Central memory CD8-positive, alpha-beta T cell (primary cell): ENCODE measurements at regions not wholly inside any gene's neighbourhood (a gene's known extent, or its start where the extent isn't known, plus 50 kb on each side); places are given as distances from the start of the nearest gene placed in this dataset.
"Not testable (repeated sequence)": the region's sequence is repeated elsewhere in the genome, so short reads cannot be mapped to it uniquely, and the experiment has no call there.

ENCODE experiments used
- ATAC-seq: fragments of 150-1000 bp; cut with Tn5 transposase; replicated peaks from 2 replicates; pipeline ENCODE4 v1.10.0; 2022; ENCODE audit warnings: mild to moderate bottlenecking, moderate FRiP score, moderate number of reproducible peaks; ENCODE audit not compliant: poor library complexity, severe bottlenecking; ENCODE audit errors: extremely low read depth
- DNase-seq, 2 donors: peaks; one replicate each; pipeline ENCODE4 v3.0.0; 2021; ENCODE audit warnings: low spot score in 2 of 2
- H3K27ac Mint-ChIP-seq: one replicate; pipeline ENCODE4 v1.8.0; 2022; ENCODE audit warnings: low read depth, mild to moderate bottlenecking, moderate library complexity, mixed read lengths
- H3K27me3 Mint-ChIP-seq: one replicate; pipeline ENCODE4 v1.8.0; 2022; ENCODE audit warnings: mixed read lengths
- H3K36me3 Mint-ChIP-seq: one replicate; pipeline ENCODE4 v1.8.0; 2022; ENCODE audit warnings: mild to moderate bottlenecking, moderate library complexity, mixed read lengths; ENCODE audit not compliant: insufficient read depth
- H3K4me1 Mint-ChIP-seq: one replicate; pipeline ENCODE4 v1.8.0; 2022; ENCODE audit warnings: mixed read lengths
- H3K4me3 Mint-ChIP-seq: one replicate; pipeline ENCODE4 v1.8.0; 2022; ENCODE audit warnings: mild to moderate bottlenecking, moderate library complexity, mixed read lengths
- H3K9me3 Mint-ChIP-seq: one replicate; pipeline ENCODE4 v1.8.0; 2022; ENCODE audit warnings: mixed read lengths

DNA sequence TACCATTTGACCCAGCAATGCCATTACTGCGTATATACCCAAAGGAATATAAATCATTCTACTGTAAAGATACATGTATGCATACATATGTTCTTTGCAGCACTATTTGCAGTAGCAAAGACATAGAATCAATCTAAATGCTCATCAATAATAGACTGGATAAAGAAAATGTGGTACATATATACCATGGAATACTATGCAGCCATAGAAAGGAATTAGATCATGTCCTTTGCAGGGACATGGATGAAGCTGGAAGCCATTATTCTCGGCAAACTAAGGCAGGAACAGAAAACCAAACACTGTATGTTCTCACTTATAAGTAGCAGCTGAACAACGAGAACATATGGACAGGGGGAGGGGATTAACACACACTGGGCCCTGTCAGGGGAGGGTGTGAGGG, 54.8 kb upstream of the ZNF30 start:
- not testable (repeated sequence) for H3K4me3 Mint-ChIP-seq, H3K4me1 Mint-ChIP-seq, H3K27ac Mint-ChIP-seq, H3K9me3 Mint-ChIP-seq, H3K27me3 Mint-ChIP-seq, DNase-seq, H3K36me3 Mint-ChIP-seq, ATAC-seq

- H3K27me3 Mint-ChIP-seq = no peaks in the 10 kb centered on the region
- H3K4me3 Mint-ChIP-seq = no peak overlapping the region
- DNase-seq (no peak), ATAC-seq (no peak)
- no peak overlapping the region for H3K27ac Mint-ChIP-seq
- H3K36me3 Mint-ChIP-seq = no peaks in the 10 kb centered on the region
- H3K4me1 Mint-ChIP-seq = no peaks in the 10 kb centered on the region
- H3K9me3 Mint-ChIP-seq = no peaks in the 10 kb centered on the region
Observed at GRCh38 chr19:34867631-34868030, 59.1 kb upstream of the ZNF30 start.

DNA sequence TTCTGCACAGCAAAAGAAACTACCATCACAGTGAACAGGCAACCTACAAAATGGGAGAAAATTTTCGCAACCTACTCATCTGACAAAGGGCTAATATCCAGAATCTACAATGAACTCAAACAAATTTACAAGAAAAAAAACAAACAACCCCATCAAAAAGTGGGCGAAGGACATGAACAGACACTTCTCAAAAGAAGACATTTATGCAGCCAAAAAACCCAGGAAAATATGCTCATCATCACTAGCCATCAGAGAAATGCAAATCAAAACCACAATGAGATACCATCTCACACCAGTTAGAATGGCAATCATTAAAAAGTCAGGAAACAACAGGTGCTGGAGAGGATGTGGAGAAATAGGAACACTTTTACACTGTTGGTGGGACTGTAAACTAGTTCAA, 61.5 kb upstream of the ZNF30 start:
- H3K27me3 Mint-ChIP-seq, H3K36me3 Mint-ChIP-seq, H3K27ac Mint-ChIP-seq, H3K4me1 Mint-ChIP-seq, DNase-seq, H3K4me3 Mint-ChIP-seq, H3K9me3 Mint-ChIP-seq, ATAC-seq: not testable (repeated sequence)

GRCh38 chr19:34859823-34860736, 66.6 kb upstream of the ZNF30 start:
- not testable (repeated sequence) for H3K36me3 Mint-ChIP-seq, H3K9me3 Mint-ChIP-seq, H3K27me3 Mint-ChIP-seq
- Mint-ChIP-seq H3K27ac (peak overlapping the region; percentile 91), H3K4me3 (peak overlapping the region; percentile 98), H3K4me1 (peaks cover 47% of the 10 kb centered on the region)
- peak; percentile 54 for ATAC-seq
- DNase-seq = peak in 1 of 2 donors; percentile 12

DNA sequence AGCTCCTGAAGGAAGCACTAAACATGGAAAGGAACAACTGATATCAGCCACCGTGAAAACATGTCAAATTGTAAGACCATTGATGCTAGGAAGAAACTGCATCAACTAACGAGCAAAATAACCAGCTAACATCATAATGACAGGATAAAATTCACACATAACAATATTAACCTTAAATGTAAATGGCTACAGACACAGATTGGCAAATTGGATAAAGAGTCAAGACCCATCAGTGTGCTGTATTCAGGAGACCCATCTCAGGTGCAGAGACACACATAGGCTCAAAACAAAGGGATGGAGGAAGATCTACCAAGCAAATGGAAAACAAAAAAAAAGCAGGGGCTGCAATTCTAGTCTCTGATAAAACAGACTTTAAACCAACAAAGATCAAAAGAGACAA, 67.4 kb upstream of the ZNF30 start:
- not testable (repeated sequence) for DNase-seq, H3K36me3 Mint-ChIP-seq, ATAC-seq, H3K27me3 Mint-ChIP-seq, H3K9me3 Mint-ChIP-seq
- peaks cover 47% of the 10 kb centered on the region for H3K4me1 Mint-ChIP-seq
- H3K27ac Mint-ChIP-seq = peak overlapping the region; percentile 91
- H3K4me3 Mint-ChIP-seq = peak overlapping the region; percentile 98

DNA sequence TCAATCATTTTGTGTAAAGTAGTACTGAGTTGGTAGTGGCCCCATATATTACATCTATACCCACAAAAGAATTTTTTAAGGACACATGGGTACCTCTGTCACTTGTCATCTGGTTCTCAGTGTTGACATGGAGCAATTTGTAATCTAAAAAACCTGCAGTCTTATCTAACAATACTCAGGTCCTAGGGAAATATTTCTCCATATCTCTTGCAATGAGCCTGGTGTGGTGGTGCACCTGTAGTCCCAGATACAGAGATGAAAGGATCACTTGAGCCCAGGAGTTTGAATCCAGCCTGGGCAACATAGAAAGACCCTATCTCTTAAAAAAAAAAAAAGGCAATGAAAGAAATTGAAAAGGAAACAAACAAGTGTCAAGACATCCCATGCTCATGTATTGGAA, 70.7 kb upstream of the ZNF30 start:
- Mint-ChIP-seq H3K36me3 (peaks cover 9% of the 10 kb centered on the region), H3K4me1 (peaks cover 64% of the 10 kb centered on the region), H3K9me3 (no peaks in the 10 kb centered on the region), H3K27me3 (no peaks in the 10 kb centered on the region), H3K27ac (no peak overlapping the region), H3K4me3 (no peak overlapping the region)
- ATAC-seq (no peak), DNase-seq (no peak)

GRCh38 chr19:34853369-34853768, 73.3 kb upstream of the ZNF30 start:
- Mint-ChIP-seq H3K27me3 (no peaks in the 10 kb centered on the region), H3K27ac (no peak overlapping the region), H3K4me3 (no peak overlapping the region), H3K4me1 (peaks cover 50% of the 10 kb centered on the region), H3K9me3 (no peaks in the 10 kb centered on the region), H3K36me3 (peaks cover 13% of the 10 kb centered on the region)
- ATAC-seq (no peak), DNase-seq (no peak)

DNA sequence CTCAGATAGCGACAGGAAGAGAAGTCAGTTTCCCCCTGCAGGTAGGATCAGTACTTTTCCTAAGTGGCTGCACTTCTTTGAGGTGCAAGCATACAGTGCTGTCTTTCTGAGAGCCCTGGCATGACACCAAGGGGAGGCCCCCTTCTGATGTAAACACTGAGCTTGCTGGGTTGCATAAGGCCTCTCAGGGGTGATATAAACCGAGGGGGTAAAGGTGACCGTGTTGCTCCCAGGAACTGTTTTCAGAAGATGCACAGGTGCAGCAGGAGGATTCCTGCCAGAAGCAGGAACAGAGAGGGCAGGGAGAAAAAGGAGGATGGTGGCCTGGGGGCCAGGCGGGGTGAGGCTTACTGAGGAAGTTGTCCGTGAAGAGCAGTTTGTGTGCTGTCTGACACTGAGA, 74.0 kb upstream of the ZNF30 start:
- Mint-ChIP-seq H3K36me3 (peaks cover 13% of the 10 kb centered on the region), H3K4me1 (peaks cover 43% of the 10 kb centered on the region), H3K4me3 (no peak overlapping the region), H3K9me3 (no peaks in the 10 kb centered on the region), H3K27ac (peak overlapping the region; percentile 26), H3K27me3 (no peaks in the 10 kb centered on the region)
- DNase-seq (no peak), ATAC-seq (no peak)

GRCh38 chr19:34851277-34851804, 75.4 kb upstream of the ZNF30 start:
- H3K4me1 Mint-ChIP-seq = peaks cover 40% of the 10 kb centered on the region
- H3K27ac Mint-ChIP-seq = no peak overlapping the region
- DNase-seq (no peak), ATAC-seq (no peak)
- H3K36me3 Mint-ChIP-seq = peaks cover 13% of the 10 kb centered on the region
- H3K9me3 Mint-ChIP-seq = no peaks in the 10 kb centered on the region
- no peak overlapping the region for H3K4me3 Mint-ChIP-seq
- H3K27me3 Mint-ChIP-seq = no peaks in the 10 kb centered on the region

DNA sequence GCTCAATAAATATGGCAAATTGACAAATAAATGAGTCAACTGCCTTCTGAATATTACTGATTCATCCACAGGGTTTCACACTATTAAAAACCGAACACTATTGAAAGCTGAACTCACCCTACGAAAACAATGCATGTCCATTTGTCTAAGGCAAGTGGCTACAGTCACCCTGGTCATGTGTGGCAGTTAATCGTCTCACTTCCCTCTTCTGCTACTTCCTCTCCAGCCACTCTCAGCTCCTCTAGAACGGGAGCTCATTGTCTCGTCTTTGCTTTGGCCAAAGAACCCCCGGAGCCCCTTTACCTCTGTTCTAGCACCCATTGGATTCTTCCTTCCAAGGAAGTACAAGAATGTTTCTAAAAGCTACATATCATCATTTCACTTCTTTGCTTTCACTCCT, 74.4 kb upstream of the ZNF599 start:
- peaks cover 26% of the 10 kb centered on the region for H3K4me1 Mint-ChIP-seq
- no peak overlapping the region for H3K27ac Mint-ChIP-seq
- no peak overlapping the region for H3K4me3 Mint-ChIP-seq
- ATAC-seq = no peak
- peaks cover 11% of the 10 kb centered on the region for H3K36me3 Mint-ChIP-seq
- H3K27me3 Mint-ChIP-seq = no peaks in the 10 kb centered on the region
- no peak for DNase-seq
- no peaks in the 10 kb centered on the region for H3K9me3 Mint-ChIP-seq

DNA sequence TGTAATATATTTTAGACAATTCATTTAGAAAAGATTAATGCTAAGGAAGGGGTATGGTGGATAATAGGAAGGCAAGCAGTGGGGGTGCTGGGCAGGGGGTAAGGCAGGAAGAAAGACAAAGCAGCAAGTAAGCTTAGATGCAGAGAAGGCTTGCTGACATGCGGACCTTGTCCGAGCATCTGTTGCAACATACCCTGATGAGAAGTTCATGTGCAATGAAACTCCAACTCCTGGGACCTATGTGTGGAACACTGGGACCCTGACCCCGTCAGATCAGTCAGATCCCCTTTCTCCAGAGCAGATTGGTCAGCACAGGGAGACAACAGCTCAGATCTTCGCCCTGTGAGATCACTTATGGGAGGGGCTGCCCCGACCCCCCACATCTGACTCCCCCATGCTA, 71.3 kb upstream of the ZNF599 start:
- H3K9me3 Mint-ChIP-seq = no peaks in the 10 kb centered on the region
- H3K27me3 Mint-ChIP-seq = no peaks in the 10 kb centered on the region
- no peak for ATAC-seq
- no peak overlapping the region for H3K4me3 Mint-ChIP-seq
- H3K36me3 Mint-ChIP-seq = peaks cover 7% of the 10 kb centered on the region
- H3K4me1 Mint-ChIP-seq = peaks cover 20% of the 10 kb centered on the region
- H3K27ac Mint-ChIP-seq = no peak overlapping the region
- no peak for DNase-seq

DNA sequence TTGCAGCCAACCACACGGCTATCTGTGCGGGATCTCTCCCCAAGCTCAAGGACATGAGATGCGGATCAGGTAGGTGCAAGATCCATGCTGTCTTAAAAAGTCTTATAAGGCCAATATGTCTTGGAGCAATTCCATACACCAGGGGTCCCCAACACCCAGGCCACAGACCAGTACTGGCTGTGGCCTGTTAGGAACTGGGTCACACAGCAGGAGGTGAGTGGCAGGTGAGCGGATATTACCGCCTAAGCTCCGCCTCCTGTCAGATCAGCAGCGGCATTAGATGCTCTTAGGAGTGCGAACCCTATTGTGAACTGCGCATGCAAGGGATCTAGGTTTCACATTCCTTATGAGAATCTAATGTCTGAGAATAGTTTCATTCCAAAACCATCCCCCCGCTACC, 68.8 kb upstream of the ZNF599 start:
- Mint-ChIP-seq H3K4me3 (no peak overlapping the region), H3K4me1 (peaks cover 39% of the 10 kb centered on the region), H3K9me3 (no peaks in the 10 kb centered on the region), H3K27me3 (no peaks in the 10 kb centered on the region), H3K36me3 (no peaks in the 10 kb centered on the region), H3K27ac (no peak overlapping the region)
- ATAC-seq (no peak), DNase-seq (no peak)

DNA sequence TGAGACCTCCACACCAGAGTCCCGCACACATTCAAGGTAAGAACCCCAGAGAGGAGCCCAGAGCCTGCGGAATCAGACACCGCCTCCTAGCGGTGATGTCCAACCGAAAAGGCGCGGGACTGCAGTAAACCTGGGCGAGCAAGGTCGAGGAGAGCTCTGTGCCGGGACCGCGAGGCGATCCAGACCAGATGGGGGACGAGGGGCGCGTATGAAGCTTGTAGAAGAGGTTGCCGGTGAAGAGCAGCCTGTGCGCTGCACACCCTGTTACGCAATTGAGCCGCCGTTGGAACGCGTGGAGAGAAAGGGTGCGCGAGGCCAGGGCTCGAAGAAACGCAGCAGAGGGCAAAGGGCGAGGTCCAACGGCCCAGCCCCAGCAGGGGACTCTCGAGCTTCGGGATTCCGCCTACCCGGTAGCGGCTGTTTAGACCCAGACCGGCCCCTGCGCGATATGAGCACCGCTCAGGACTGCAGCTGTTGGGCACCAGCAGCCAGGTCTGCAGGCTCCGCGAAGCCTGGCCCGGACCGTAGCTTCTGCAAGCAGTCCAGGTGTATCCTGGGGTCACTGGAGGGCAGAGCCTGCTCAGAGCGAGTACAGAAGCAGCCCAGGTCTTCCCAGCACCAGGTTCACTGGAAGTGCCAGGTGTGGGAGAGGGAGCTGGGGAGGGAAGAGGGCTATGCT, 65.9 kb upstream of the ZNF599 start:
- Mint-ChIP-seq H3K27ac (no peak overlapping the region), H3K4me1 (peaks cover 31% of the 10 kb centered on the region), H3K4me3 (no peak overlapping the region), H3K36me3 (no peaks in the 10 kb centered on the region), H3K9me3 (no peaks in the 10 kb centered on the region), H3K27me3 (no peaks in the 10 kb centered on the region)
- DNase-seq (no peak), ATAC-seq (no peak)
